ENCODE measurements at regions not wholly inside any gene's neighbourhood (a gene's known extent, or its start where the extent isn't known, plus 50 kb on each side); places are given as distances from the start of the nearest gene placed in this dataset.

DNA sequence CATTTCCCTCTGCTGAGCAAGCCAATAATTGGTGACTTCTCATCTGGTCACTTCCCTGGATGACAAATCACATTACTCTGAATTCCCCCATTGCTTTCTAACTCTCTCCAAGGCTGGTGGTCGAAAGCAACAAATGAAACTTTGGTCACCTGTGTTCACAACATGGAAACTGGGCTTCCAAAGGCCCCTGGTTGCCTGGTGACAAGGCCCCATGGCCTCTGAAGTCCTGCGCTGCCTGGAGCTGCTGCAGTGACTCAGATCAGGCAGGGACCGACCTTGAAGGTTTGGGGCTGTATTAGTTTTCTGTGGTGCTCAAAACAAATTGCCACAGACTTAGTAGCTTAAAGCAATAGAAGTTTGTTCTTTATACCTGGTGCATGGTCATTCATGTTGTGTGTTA, 345.3 kb downstream of the WDR72 start:
- H3K36me3 ChIP-seq (ENCODE audit: low read depth): no peaks in the 10 kb centered on the region
- in situ Hi-C loops (cut with MboI): no loop called here
- 19 to 37% methylated on average over 3 of the region's 3 CpGs for WGBS, 2 experiments (ENCODE audit: low coverage in 1 of 2, low lambda C conversion rate in 2 of 2, missing lambda C conversion rate in 2 of 2)

DNA sequence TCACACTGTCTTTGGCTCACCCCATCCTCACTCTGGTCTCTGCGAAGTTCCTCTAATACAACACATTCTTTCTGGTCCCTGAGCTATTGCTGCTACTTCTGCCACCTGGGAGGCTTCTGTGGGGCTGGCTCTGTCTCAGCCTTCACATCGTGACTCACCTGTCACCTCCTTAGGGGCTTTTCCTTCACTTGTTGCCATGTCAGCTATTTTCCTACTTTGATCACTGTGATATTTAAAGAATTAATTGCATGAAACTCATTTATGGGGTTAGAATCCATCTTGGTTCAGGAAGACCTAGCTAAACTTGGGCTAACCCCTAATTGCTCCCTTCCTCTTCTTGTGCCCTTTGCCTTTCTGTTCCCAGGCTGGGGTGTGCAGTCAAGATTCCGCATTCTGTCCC, 346.9 kb downstream of the WDR72 start:
- no peaks in the 10 kb centered on the region for H3K9me3 ChIP-seq (ENCODE audit: low read depth)
- TF ChIP-seq EZH2phosphoT487 (IDR thresholded peaks at IDR 0.05; ENCODE audit: insufficient read depth, low read depth) (no peak), EZH2 (IDR thresholded peaks at IDR 0.05; ENCODE audit: insufficient read depth, poor library complexity, severe bottlenecking) (no peak)
- no peaks in the 10 kb centered on the region for H3K9me2 ChIP-seq (ENCODE audit: insufficient read depth)
- no peak overlapping the region for H3K9ac ChIP-seq
- H2AFZ ChIP-seq: no peak overlapping the region
- no peaks in the 10 kb centered on the region for H3K36me3 ChIP-seq (ENCODE audit: low read depth)
- H3K27ac ChIP-seq: no peak overlapping the region
- 13 to 19% methylated on average over 3 of the region's 3 CpGs for WGBS, 2 experiments (ENCODE audit: low coverage in 1 of 2, low lambda C conversion rate in 2 of 2, missing lambda C conversion rate in 2 of 2)
- in situ Hi-C loops (cut with MboI): no loop called here
- no peak overlapping the region for H3K4me2 ChIP-seq (ENCODE audit: unreplicated experiment)
- H3F3A ChIP-seq (ENCODE audit: insufficient read depth): no peaks in the 10 kb centered on the region
- H3K27me3 ChIP-seq (replicated peaks; ENCODE audit: insufficient read depth): no peaks in the 10 kb centered on the region
- no peaks in the 10 kb centered on the region for H3K4me1 ChIP-seq (ENCODE audit: insufficient read depth)
- no peak overlapping the region for H3K4me3 ChIP-seq
- H4K20me1 ChIP-seq (ENCODE audit: insufficient read depth): no peaks in the 10 kb centered on the region
- H3K79me2 ChIP-seq (ENCODE audit: insufficient read depth): no peaks in the 10 kb centered on the region
- DNase-seq: no peak

More for the DNA sequence above, 345.3 kb downstream of the WDR72 start:
- Histone ChIP-seq H3K9ac (no peak overlapping the region), H3K4me3 (no peak overlapping the region), H3K79me2 (ENCODE audit: insufficient read depth) (no peaks in the 10 kb centered on the region), H3K9me3 (ENCODE audit: low read depth) (no peaks in the 10 kb centered on the region), H3F3A (ENCODE audit: insufficient read depth) (no peaks in the 10 kb centered on the region), H3K27ac (no peak overlapping the region), H3K9me2 (ENCODE audit: insufficient read depth) (no peaks in the 10 kb centered on the region), H4K20me1 (ENCODE audit: insufficient read depth) (no peaks in the 10 kb centered on the region), H3K4me1 (ENCODE audit: insufficient read depth) (no peaks in the 10 kb centered on the region), H3K4me2 (ENCODE audit: unreplicated experiment) (no peak overlapping the region), H2AFZ (no peak overlapping the region), H3K27me3 (replicated peaks; ENCODE audit: insufficient read depth) (no peaks in the 10 kb centered on the region)
- DNase-seq: no peak
- no peak for TF ChIP-seq EZH2phosphoT487 (IDR thresholded peaks at IDR 0.05; ENCODE audit: insufficient read depth, low read depth)
- TF ChIP-seq EZH2 (IDR thresholded peaks at IDR 0.05; ENCODE audit: insufficient read depth, poor library complexity, severe bottlenecking): no peak

DNA sequence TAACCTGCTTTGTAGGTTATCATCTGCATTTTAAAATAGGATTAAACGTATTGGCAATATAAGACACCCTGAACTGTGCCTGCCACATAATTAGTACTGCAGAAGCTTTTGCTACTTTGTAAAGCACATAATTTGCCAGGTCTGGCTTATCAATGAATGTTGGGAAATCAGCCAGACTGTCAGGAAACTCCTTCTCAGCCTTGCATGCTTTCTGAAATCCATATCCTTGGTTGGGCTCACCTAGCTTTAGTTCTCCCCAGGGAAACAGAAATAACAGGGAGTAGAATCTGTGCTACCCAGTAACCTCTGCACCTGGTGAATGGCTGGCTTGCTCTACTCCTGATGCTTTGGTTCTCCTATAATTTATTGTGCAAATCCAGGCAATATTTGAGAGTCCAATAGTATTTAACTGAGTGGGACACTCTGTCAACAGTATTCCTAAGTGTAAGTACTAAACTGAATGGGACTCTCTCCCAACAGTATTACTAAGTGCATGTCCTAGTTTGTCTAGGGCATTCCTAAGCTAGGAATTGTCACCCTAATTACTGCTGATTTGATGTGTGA, 354.5 kb downstream of the WDR72 start:
- Histone ChIP-seq H3K79me2 (ENCODE audit: insufficient read depth) (no peaks in the 10 kb centered on the region), H3K4me2 (ENCODE audit: unreplicated experiment) (no peak overlapping the region), H3K36me3 (ENCODE audit: low read depth) (no peaks in the 10 kb centered on the region), H3K4me3 (no peak overlapping the region), H3K27me3 (replicated peaks; ENCODE audit: insufficient read depth) (no peaks in the 10 kb centered on the region), H2AFZ (no peak overlapping the region), H3K9ac (no peak overlapping the region), H3K27ac (no peak overlapping the region), H4K20me1 (ENCODE audit: insufficient read depth) (no peaks in the 10 kb centered on the region), H3K9me2 (ENCODE audit: insufficient read depth) (no peaks in the 10 kb centered on the region), H3F3A (ENCODE audit: insufficient read depth) (no peaks in the 10 kb centered on the region), H3K9me3 (ENCODE audit: low read depth) (no peaks in the 10 kb centered on the region), H3K4me1 (ENCODE audit: insufficient read depth) (no peaks in the 10 kb centered on the region)
- in situ Hi-C loops (cut with MboI): no loop called here
- WGBS, 2 experiments (ENCODE audit: low coverage in 1 of 2, low lambda C conversion rate in 2 of 2, missing lambda C conversion rate in 2 of 2): 3 to 4% methylated on average over 1 of the region's 1 CpG
- no peak for TF ChIP-seq EZH2phosphoT487 (IDR thresholded peaks at IDR 0.05; ENCODE audit: insufficient read depth, low read depth)
- no peak for TF ChIP-seq EZH2 (IDR thresholded peaks at IDR 0.05; ENCODE audit: insufficient read depth, poor library complexity, severe bottlenecking)
- DNase-seq: no peak

DNA sequence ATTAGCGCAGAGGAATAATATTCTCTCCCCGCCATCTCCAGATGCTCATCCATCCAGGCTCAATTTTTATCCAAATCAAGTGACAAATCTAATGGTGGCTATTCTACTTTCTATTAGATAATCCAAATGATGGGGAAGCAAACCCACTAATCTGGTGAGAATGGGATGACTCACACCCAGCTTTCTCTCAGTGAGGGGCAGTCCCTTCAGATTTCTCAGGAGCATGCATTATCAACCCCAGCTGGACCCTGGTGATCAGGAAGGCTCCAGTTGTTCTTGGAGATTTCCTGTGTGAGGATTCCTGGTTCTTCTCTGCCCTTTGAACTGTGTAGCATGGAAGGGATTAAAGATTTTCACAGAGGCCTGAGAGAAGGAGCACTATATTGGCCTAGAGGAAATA, 358.0 kb downstream of the WDR72 start:
- no peaks in the 10 kb centered on the region for H3K79me2 ChIP-seq (ENCODE audit: insufficient read depth)
- no peak for DNase-seq

DNA sequence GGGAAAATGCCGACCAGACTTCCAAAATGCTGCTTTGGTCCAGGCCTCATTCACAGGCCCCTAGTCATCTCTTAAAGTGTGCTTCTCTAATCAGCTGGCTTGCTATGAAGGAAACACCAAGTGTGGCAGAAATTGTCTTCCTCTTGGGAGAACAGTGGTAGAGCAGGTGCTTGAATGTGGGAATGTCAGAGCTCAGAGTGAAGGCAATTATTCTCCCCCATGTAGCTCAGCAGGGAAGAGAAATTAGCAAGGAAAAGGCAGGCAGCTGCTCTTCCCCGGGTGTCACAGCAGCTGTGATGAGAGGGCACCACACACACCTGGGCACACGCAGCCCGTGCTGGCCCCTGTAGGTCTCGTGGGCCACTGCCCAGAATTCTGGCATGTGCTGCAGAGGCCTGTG, 358.5 kb downstream of the WDR72 start:
- H3K9me3 ChIP-seq (ENCODE audit: low read depth): no peaks in the 10 kb centered on the region
- no peaks in the 10 kb centered on the region for H3K9me2 ChIP-seq (ENCODE audit: insufficient read depth)
- WGBS, 2 experiments (ENCODE audit: low coverage in 1 of 2, low lambda C conversion rate in 2 of 2, missing lambda C conversion rate in 2 of 2): 17 to 24% methylated on average over 5 of the region's 5 CpGs
- H3K9ac ChIP-seq: no peak overlapping the region
- no peaks in the 10 kb centered on the region for H3K4me1 ChIP-seq (ENCODE audit: insufficient read depth)
- H3K36me3 ChIP-seq (ENCODE audit: low read depth): no peaks in the 10 kb centered on the region
- H3K4me3 ChIP-seq: no peak overlapping the region
- H3K27me3 ChIP-seq (replicated peaks; ENCODE audit: insufficient read depth): no peaks in the 10 kb centered on the region
- DNase-seq: no peak
- H3K4me2 ChIP-seq (ENCODE audit: unreplicated experiment): no peak overlapping the region
- in situ Hi-C loops (cut with MboI): no loop called here
- H3K27ac ChIP-seq: no peak overlapping the region
- no peaks in the 10 kb centered on the region for H3F3A ChIP-seq (ENCODE audit: insufficient read depth)
- no peaks in the 10 kb centered on the region for H4K20me1 ChIP-seq (ENCODE audit: insufficient read depth)
- no peak overlapping the region for H2AFZ ChIP-seq
- no peaks in the 10 kb centered on the region for H3K79me2 ChIP-seq (ENCODE audit: insufficient read depth)
- no peak for TF ChIP-seq EZH2 (IDR thresholded peaks at IDR 0.05; ENCODE audit: insufficient read depth, poor library complexity, severe bottlenecking)
- no peak for TF ChIP-seq EZH2phosphoT487 (IDR thresholded peaks at IDR 0.05; ENCODE audit: insufficient read depth, low read depth)

More for the DNA sequence above, 358.0 kb downstream of the WDR72 start:
- Histone ChIP-seq H3K4me2 (ENCODE audit: unreplicated experiment) (no peak overlapping the region), H3K4me1 (ENCODE audit: insufficient read depth) (no peaks in the 10 kb centered on the region), H3K36me3 (ENCODE audit: low read depth) (no peaks in the 10 kb centered on the region), H3K27me3 (replicated peaks; ENCODE audit: insufficient read depth) (no peaks in the 10 kb centered on the region), H3K4me3 (no peak overlapping the region), H3K27ac (no peak overlapping the region), H3K9me3 (ENCODE audit: low read depth) (no peaks in the 10 kb centered on the region), H4K20me1 (ENCODE audit: insufficient read depth) (no peaks in the 10 kb centered on the region), H3K9ac (no peak overlapping the region), H2AFZ (no peak overlapping the region), H3F3A (ENCODE audit: insufficient read depth) (no peaks in the 10 kb centered on the region), H3K9me2 (ENCODE audit: insufficient read depth) (no peaks in the 10 kb centered on the region)
- in situ Hi-C loops (cut with MboI): no loop called here
- TF ChIP-seq EZH2 (IDR thresholded peaks at IDR 0.05; ENCODE audit: insufficient read depth, poor library complexity, severe bottlenecking): no peak
- no peak for TF ChIP-seq EZH2phosphoT487 (IDR thresholded peaks at IDR 0.05; ENCODE audit: insufficient read depth, low read depth)
- 59 to 66% methylated on average over 2 of the region's 2 CpGs for WGBS, 2 experiments (ENCODE audit: low coverage in 1 of 2, low lambda C conversion rate in 2 of 2, missing lambda C conversion rate in 2 of 2)
